GM18868 (cell line): ENCODE measurements at regions not wholly inside any gene's neighbourhood (a gene's known extent, or its start where the extent isn't known, plus 50 kb on each side); places are given as distances from the start of the nearest gene placed in this dataset.
"Not testable (repeated sequence)": the region's sequence is repeated elsewhere in the genome, so short reads cannot be mapped to it uniquely, and the experiment has no call there.

Source experiments
- ATAC-seq: cut with Tn5 transposase; IDR thresholded peaks from one replicate; pipeline ENCODE4 v1.9.1; 2021; ENCODE audit warnings: mild to moderate bottlenecking, moderate library complexity; ENCODE audit not compliant: unreplicated experiment

GRCh38 chr13:44147233-44147632 lies 226.4 kb upstream of the SERP2 start:
- no peak for ATAC-seq

DNA sequence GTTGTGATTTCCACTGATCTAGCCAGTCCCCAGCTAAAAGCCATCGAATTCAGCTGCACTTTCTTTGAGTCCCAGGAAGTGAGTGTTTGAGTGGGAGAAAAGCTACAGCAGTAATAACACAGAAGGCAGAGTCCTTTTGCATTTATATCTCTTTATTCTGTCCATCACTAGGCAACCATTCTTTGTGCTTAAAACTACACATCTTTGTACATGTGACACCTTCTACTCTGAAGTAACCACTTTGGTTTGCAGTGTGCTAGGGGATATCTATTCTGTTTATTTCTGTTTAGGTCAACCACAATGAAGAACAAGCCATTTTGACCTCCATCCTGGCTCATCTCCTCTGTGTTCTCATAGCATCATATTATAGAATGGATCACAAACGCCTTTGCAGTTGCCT lies 226.0 kb upstream of the SERP2 start:
- no peak for ATAC-seq

DNA sequence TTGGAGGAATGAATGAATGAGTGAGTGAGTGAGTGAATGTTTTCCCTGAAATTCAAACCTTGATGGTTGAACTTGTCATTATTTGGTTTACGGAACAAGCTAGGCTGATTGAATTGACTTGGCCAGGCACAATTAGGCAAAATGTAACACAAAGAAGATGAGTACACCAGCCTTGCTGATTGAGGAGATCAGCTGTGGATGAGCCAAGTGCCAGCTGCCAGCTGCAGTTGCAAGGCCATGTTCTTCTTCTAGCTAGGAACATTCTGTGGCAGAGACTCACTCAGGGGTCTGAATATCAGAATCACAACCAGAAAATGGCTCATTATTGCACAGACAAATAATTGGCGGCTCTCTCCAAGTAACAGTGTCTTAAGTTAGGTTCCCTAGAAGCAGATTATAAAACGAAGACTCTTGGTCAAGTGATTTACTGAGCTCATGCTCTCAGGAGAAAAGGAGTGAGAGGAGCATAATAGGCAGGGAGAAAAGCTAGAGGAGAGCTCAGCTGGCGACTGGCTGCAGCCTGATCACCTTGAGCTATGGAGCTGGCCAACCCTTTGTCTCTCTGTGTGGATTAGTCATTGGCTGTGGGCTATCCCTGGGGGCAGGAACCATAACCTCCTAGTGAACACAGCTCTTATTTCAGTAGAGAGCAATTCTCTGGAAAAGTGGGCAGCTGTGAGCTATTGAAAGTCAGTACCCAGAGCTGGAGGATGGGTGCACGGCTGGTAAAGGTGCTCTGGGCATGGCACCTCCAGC lies 225.3 kb upstream of the SERP2 start:
- no peak for ATAC-seq

DNA sequence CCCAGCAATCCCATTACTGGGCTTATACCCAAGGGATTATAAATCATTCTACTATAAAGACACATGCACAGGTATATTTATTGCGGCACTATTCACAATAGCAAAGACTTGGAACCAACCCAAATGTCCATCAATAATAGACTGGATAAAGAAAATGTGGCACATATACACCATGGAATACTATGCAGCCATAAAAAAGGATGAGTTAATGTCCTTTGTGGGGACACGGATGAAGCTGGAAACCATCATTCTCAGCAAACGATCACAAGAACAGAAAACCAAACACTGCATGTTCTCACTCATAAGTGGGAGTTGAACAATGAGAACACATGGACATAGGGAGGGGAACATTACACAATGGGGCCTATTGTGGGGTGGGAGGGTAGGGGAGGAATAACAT lies 224.4 kb upstream of the SERP2 start:
- ATAC-seq = not testable (repeated sequence)

DNA sequence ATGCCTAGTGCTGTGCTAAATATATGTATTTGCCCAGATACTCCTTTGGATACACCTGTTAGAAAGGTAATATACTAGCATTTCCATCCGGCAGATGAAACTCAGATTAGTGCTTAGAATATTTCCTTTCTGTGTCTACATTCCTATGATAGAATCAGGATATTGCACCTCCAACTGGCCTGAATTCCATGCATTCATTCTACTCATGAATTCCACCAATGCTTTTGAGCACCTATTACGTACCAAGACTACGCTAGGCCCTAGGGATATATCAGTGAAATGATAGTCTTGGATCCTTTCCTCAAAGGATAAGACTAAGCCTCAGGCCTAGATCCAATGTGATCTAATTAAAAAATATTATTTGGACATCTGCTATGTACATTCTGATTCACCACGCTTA lies 223.8 kb upstream of the SERP2 start:
- ATAC-seq = no peak

- ATAC-seq = no peak
Measured at GRCh38 chr13:44151474-44151873, 222.2 kb upstream of the SERP2 start.

DNA sequence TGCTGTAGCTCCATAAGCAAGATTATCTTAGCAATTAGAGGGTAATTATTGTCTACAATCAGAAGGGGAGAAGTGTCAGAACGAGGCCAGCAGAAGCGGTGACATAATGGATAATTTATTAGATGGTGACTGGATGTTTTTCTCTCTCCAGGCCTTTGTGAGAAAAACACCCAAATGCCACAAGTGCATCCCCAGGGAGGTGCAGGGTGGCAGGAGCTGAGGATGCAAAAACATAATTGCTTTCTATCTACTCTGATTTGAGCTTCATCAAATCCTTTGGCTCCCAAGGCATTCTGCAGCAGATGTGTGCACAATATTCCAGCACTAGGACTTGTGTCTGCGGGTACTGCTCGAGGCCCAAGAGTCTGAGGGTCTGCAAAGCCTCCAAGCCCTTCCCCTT lies 220.1 kb upstream of the SERP2 start:
- no peak for ATAC-seq

- ATAC-seq = no peak
Measured at GRCh38 chr13:44155422-44156293, 218.0 kb upstream of the SERP2 start.

DNA sequence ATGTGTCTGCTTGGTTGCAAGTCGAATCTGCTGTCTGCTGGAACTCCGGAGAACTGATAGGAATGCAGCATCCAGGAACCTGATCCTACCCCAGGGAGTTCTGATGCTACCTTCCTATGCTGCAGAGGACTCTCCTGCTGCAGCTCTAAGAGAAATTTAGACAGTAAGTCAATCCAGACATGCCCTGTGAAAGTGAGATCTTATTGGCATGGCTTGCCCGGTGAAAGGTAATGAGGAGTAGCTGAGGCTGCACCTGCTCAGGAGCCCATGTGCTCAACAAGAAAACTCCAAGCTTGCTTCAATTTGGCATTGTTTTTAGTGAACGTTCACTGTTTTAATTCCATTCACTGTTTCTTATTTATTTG lies 217.3 kb upstream of the SERP2 start:
- no peak for ATAC-seq

GRCh38 chr13:44157606-44158005 lies 216.0 kb upstream of the SERP2 start:
- no peak for ATAC-seq

DNA sequence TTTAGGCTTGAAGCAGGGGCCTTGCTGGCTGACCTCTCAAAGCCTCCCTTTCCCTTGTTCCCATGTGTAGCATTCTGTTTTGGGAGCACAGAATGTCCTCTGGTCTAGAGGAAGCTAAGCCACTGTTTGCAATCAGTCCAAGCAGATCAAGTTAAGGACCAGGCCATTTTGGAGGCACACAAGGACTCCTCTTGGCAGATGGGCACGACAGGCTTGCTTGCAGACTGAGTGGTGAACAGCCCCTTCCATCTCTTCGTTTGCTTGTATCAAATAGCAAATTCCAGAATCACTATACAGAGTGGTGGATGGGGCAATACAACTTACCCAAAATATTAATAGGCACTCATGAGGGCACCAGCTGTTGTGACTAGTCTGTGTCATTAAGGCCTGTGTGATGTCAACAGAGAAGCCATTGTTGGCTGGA lies 215.5 kb upstream of the SERP2 start:
- no peak for ATAC-seq

DNA sequence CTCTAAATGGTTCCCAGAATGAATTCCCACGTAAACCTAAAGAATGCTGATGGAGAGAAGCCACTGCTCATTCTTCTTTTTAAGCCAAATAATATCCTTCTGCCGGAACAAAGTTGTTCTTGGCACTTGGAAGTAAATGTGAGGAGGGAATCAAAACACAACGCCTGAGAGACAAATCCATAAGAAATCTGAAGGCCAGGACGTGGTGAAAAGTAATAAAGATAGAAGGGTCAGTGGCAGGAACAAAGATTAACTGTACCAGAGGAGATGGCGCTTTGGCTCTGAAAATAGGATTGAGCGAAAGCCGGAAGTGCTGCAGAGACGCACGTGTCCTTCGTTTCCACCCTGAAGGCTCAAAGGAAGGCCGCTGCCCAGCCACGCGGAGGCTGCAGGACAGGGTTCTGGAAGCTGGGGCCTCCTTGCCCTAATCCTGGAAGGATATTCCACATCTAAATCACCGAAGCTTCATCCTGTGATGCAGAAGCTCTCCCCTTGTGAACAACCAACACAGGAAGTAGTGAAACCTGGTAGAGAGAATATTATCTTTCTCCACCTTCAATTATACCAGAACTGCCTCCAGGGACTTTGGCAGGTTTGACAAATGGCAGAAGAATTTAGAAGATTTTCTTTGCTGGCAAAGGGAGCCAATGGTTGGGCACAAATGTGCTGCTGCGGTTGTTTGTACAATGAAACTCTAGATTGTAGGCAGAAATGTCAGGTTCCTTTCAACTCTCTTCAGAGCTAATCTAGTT lies 214.6 kb upstream of the SERP2 start:
- no peak for ATAC-seq

GRCh38 chr13:44159633-44160279 lies 213.9 kb upstream of the SERP2 start:
- ATAC-seq = no peak

GRCh38 chr13:44160591-44161191 lies 212.9 kb upstream of the SERP2 start:
- no peak for ATAC-seq

- no peak for ATAC-seq
Measured at GRCh38 chr13:44163108-44163507, 210.5 kb upstream of the SERP2 start.

- no peak for ATAC-seq
Measured at GRCh38 chr13:44165221-44165888, 208.3 kb upstream of the SERP2 start.

DNA sequence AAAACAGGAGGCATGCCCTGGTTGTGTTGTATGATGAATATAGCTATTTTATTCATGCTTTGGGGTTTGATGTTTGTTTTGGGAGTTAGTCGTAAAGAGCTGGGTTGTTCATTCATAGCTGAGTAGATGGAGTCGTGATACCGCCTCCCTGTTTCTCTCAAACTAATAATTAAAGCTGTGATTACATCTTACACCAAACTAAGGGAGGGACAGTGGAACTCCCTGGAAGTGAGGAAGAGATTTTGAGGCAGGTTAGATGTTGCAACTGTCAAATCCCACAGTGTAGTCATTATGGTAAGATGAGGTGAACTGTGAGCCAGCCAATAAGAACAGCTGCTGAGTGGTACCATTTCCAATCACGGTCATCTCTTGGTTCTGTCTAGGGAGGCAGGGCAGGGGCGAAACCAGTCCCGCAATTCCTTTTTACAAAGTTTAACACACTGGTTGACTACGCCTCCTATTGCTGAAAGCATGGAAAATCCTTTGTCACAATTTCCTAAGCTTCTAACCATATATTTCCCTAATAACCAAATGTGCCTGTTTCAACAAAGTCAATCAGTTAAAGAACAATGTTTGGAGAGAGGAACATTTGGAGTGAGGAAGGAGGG lies 207.6 kb upstream of the SERP2 start:
- no peak for ATAC-seq

DNA sequence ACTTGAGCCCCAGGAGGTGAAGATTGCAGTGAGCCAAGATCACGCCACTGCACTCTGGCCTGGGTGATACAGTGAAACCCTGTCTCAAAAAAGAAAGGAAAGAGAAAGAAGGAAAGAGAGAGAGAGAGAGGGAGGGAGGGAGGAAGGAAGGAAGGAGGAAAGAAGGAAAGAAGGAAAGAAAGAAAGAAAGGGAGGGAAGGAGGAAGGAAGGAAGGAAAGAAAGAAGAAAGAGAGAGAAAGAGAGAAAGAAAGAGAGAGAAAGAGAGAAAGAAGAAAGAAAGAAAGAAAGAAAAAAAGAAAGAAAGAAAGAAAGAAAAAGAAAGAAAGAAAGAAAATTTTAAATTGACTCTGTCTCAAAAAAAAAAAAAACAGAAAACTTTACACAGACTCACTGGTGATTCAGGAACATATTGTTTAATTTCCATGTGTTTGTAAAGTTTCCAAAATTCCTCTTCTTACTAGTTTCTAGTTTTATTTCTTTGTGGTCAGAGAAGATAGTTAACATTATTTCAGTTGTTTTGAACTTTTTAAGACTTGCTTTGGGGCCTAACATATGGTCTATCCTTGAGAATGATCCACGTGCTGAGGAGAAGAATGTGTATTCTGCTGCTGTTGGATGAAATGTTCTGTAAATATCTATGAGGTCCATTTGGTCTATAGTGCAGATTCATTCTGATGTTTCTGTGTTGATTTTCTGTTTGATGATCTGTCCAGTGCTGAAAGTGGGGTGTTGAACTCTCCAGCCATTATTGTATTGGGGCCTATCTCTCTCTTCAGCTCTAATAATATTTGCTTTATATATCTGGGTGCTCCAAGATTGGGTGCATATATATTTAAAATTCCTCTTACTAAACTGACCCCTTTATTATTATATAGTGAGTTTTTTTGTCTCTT lies 204.4 kb upstream of the SERP2 start:
- ATAC-seq = no peak

DNA sequence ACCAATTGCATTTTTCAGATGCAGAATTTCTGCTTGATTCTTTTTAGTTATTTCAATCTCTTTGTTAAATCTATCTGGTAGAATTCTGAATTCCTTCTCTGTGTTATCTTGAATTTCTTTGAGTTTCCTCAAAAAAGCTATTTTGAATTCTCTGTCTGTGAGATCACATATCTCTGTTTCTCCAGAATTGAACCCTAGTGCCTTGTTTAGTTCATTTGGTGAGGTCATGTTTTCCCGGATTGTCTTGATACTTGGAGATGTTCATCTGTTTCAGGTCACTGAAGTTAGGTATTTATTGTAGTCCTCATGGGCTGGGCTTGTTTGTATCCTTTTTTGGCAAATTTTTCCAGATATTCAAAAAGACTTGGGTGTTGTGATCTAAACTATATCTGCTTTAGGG lies 202.9 kb upstream of the SERP2 start:
- ATAC-seq = no peak
